Transverse colon (tissue), 4 donors: ENCODE measurements at regions not wholly inside any gene's neighbourhood (a gene's known extent, or its start where the extent isn't known, plus 50 kb on each side); places are given as distances from the start of the nearest gene placed in this dataset.

ENCODE experiments used
- DNase-seq: peaks from one replicate; pipeline ENCODE4 v3.0.0-alpha.2; 2019
- H3K27ac ChIP-seq, 4 donors: fragments of 200-600 bp; sonication (generic); 2 replicates each; pipeline ENCODE4 v1.5.1; 2016 to 2018; ENCODE audit warnings: inconsistent platforms in 4 of 4
- H3K27me3 ChIP-seq: fragments of 200-600 bp; sonication (generic); 2 replicates; pipeline ENCODE4 v1.5.1; 2017; ENCODE audit warnings: inconsistent platforms
- H3K36me3 ChIP-seq, 4 donors: fragments of 200-600 bp; sonication (generic); 2 replicates each; pipeline ENCODE4 v1.5.1; 2017 to 2019; ENCODE audit warnings: inconsistent platforms in 4 of 4
- H3K4me1 ChIP-seq, 4 donors: fragments of 200-600 bp; sonication (generic); 2 replicates each; pipeline ENCODE4 v1.5.1; 2017 to 2020; ENCODE audit warnings: inconsistent platforms in 4 of 4
- H3K4me3 ChIP-seq, 4 donors: fragments of 200-600 bp; sonication (generic); 1 replicate in 1 of 4; 2 replicates in 3 of 4; pipeline versions ENCODE4 v1.5.1 to v1.6.1; 2017 to 2019; ENCODE audit warnings: inconsistent platforms in 4 of 4
- H3K9me3 ChIP-seq, 2 donors: fragments of 200-600 bp; sonication (generic); 2 replicates each; pipeline ENCODE4 v1.5.1; 2017 to 2019; ENCODE audit warnings: inconsistent platforms in 2 of 2
- CTCF ChIP-seq, 5 experiments: fragments of 200-600 bp in 3 of 5; fragments of 450-650 bp in 2 of 5; sonication (generic) in 3 of 5; IDR thresholded peaks; 1 replicate in 2 of 5; 2 replicates in 3 of 5; pipeline ENCODE4 v1.5.1; 2016 to 2017; ENCODE audit warnings: antibody characterized with exemption in 5 of 5, inconsistent platforms in 3 of 5, mild to moderate bottlenecking in 2 of 5, moderate library complexity in 1 of 5
- EP300 ChIP-seq: sonication (generic); formaldehyde crosslinking; IDR thresholded peaks from one replicate; pipeline ENCODE4 v1.6.1; 2017; ENCODE audit warnings: antibody characterized with exemption, low read depth
- POLR2A ChIP-seq: fragments of 450-650 bp; IDR thresholded peaks from one replicate; pipeline ENCODE4 v1.6.1; 2016; ENCODE audit warnings: antibody characterized with exemption, mild to moderate bottlenecking, moderate library complexity
- POLR2AphosphoS5 ChIP-seq, 3 donors: sonication (generic); formaldehyde crosslinking; IDR thresholded peaks; one replicate each; pipeline ENCODE4 v1.6.1; 2016; ENCODE audit warnings: antibody characterized with exemption in 3 of 3
- WGBS, 2 donors: methylation state at CpG; one replicate each; pipeline ENCODE4 v1.1.5; 2018; ENCODE audit warnings: low coverage in 1 of 2; 5-methylcytosine and 5-hydroxymethylcytosine counted together
- in situ Hi-C, 4 donors: fragments of 200-750 bp; cut with MboI; loops; one replicate each; pipeline versions ENCODE4 v1.15.0 to v1.15.1; 2017; ENCODE audit warnings: low sequenced_read_pairs in 3 of 4, low pct_ligation_motif_present in 1 of 4, low pct_unique_long_range_greater_than_20kb in 1 of 4
- intact Hi-C: fragments of 100-400 bp; cut with DNase I; formaldehyde crosslinking; loops from one replicate; pipeline ENCODE4 v1.15.1; 2023; ENCODE audit warnings: low total_unique reads
- small RNA-seq, 4 donors: library from RNA; depleted of rRNA; stranded (forward); fragments of <200 nt; gene quantifications; one replicate each; pipeline ENCODE3, GENCODE V24; 2016

- intact Hi-C loops (no loop called here), in situ Hi-C loops (no loop called here)
- no peak overlapping the region for H3K27ac ChIP-seq
- TF ChIP-seq POLR2A (no peak), EP300 (no peak)
- no peaks in the 10 kb centered on the region for H3K27me3 ChIP-seq
- no peak for DNase-seq
- 65 to 75% methylated on average over 2 of the region's 2 CpGs for WGBS, 2 donors
- H3K4me3 ChIP-seq = no peak overlapping the region
- no peaks in the 10 kb centered on the region for H3K4me1 ChIP-seq
- no peaks in the 10 kb centered on the region for H3K9me3 ChIP-seq
- H3K36me3 ChIP-seq = no peaks in the 10 kb centered on the region
Measured at GRCh38 chr4:135694066-135694465, 1492.5 kb upstream of the PABPC4L start.

- DNase-seq = no peak
- H3K36me3 ChIP-seq = no peaks in the 10 kb centered on the region
- intact Hi-C loops = no loop called here
- in situ Hi-C loops = no loop called here
- no peaks in the 10 kb centered on the region for H3K4me1 ChIP-seq
- 71 to 87% methylated on average over 2 of the region's 2 CpGs for WGBS, 2 donors
- H3K27ac ChIP-seq = no peak overlapping the region
- H3K27me3 ChIP-seq = no peaks in the 10 kb centered on the region
- no peaks in the 10 kb centered on the region for H3K9me3 ChIP-seq
- H3K4me3 ChIP-seq = no peak overlapping the region
- TF ChIP-seq POLR2AphosphoS5 (IDR thresholded peaks at IDR 0.05) (no peak), POLR2A (no peak), CTCF (IDR thresholded peaks at IDR 0.05) (no peak), EP300 (no peak)
Measured at GRCh38 chr4:135684001-135684400, 1482.4 kb upstream of the PABPC4L start.

- intact Hi-C loops (no loop called here), in situ Hi-C loops (no loop called here)
- DNase-seq = no peak
- Histone ChIP-seq H3K27ac (no peak overlapping the region), H3K36me3 (no peaks in the 10 kb centered on the region), H3K4me1 (no peaks in the 10 kb centered on the region), H3K4me3 (no peak overlapping the region), H3K9me3 (no peaks in the 10 kb centered on the region), H3K27me3 (no peaks in the 10 kb centered on the region)
- 82 to 83% methylated on average over 2 of the region's 2 CpGs for WGBS, 2 donors
- TF ChIP-seq POLR2AphosphoS5 (IDR thresholded peaks at IDR 0.05) (no peak), EP300 (no peak), CTCF (IDR thresholded peaks at IDR 0.05) (no peak), POLR2A (no peak)
Measured at GRCh38 chr4:135672202-135672601, 1470.6 kb upstream of the PABPC4L start.

GRCh38 chr4:135670548-135670947 lies 1469.0 kb upstream of the PABPC4L start:
- Histone ChIP-seq H3K36me3 (no peaks in the 10 kb centered on the region), H3K27ac (no peak overlapping the region), H3K4me3 (no peak overlapping the region), H3K27me3 (no peaks in the 10 kb centered on the region), H3K4me1 (no peaks in the 10 kb centered on the region), H3K9me3 (no peaks in the 10 kb centered on the region)
- intact Hi-C loops (no loop called here), in situ Hi-C loops (no loop called here)
- TF ChIP-seq POLR2A = no peak
- no peak for TF ChIP-seq POLR2AphosphoS5 (IDR thresholded peaks at IDR 0.05)
- TF ChIP-seq CTCF (IDR thresholded peaks at IDR 0.05) = no peak
- no peak for TF ChIP-seq EP300
- DNase-seq = no peak

Small RNA genes in the stretch of these regions (small RNA-seq; reads per million reads assigned to genes)
- 0 to 0.14 (median 0) reads per million in 4 donors for gene RNU1-89P
- 0 reads per million in 4 donors for gene SERF1AP1
